ENCODE measurements at regions not wholly inside any gene's neighbourhood (a gene's known extent, or its start where the extent isn't known, plus 50 kb on each side); places are given as distances from the start of the nearest gene placed in this dataset.

- Histone ChIP-seq H3K9me3 (no peaks in the 10 kb centered on the region), H3K4me3 (no peak overlapping the region), H3K27me3 (no peaks in the 10 kb centered on the region), H3K4me1 (no peaks in the 10 kb centered on the region), H3K36me3 (no peaks in the 10 kb centered on the region), H3K27ac (no peak overlapping the region)
- DNase-seq (no peak), ATAC-seq (no peak)
- TF ChIP-seq CTCF (IDR thresholded peaks at IDR 0.05 in 4 of 5, conservative IDR thresholded peaks at IDR 0.05 in 1 of 5) (no peak), POLR2A (IDR thresholded peaks at IDR 0.05) (no peak)
- intact Hi-C loops (cut with DNase I; ENCODE audit: low total_unique reads) (no loop called here), in situ Hi-C loops (cut with MboI; ENCODE audit: low sequenced_read_pairs in 4 of 4) (no loop called here)
Observed at GRCh38 chr12:125255935-125256633, 190.8 kb downstream of the AACS start.

- Histone ChIP-seq H3K4me1 (no peaks in the 10 kb centered on the region), H3K27ac (no peak overlapping the region), H3K36me3 (no peaks in the 10 kb centered on the region), H3K9me3 (no peaks in the 10 kb centered on the region), H3K27me3 (no peaks in the 10 kb centered on the region), H3K4me3 (no peak overlapping the region)
- no peak for ATAC-seq
- intact Hi-C loops (cut with DNase I; ENCODE audit: low total_unique reads) = no loop called here
- no peak for DNase-seq
- in situ Hi-C loops (cut with MboI; ENCODE audit: low sequenced_read_pairs in 4 of 4) = no loop called here
- TF ChIP-seq POLR2A (IDR thresholded peaks at IDR 0.05) (no peak), CTCF (IDR thresholded peaks at IDR 0.05 in 4 of 5, conservative IDR thresholded peaks at IDR 0.05 in 1 of 5) (no peak)
Observed at GRCh38 chr12:125256634-125256936, 191.3 kb downstream of the AACS start.

GRCh38 chr12:125259178-125259867, 194.1 kb downstream of the AACS start:
- Histone ChIP-seq H3K9me3 (no peaks in the 10 kb centered on the region), H3K4me1 (no peaks in the 10 kb centered on the region), H3K27ac (no peak overlapping the region), H3K27me3 (no peaks in the 10 kb centered on the region), H3K36me3 (no peaks in the 10 kb centered on the region), H3K4me3 (no peak overlapping the region)
- in situ Hi-C loops (cut with MboI; ENCODE audit: low sequenced_read_pairs in 4 of 4) (no loop called here), intact Hi-C loops (cut with DNase I; ENCODE audit: low total_unique reads) (no loop called here)
- ATAC-seq = no peak
- no peak for DNase-seq
- TF ChIP-seq CTCF (IDR thresholded peaks at IDR 0.05 in 4 of 5, conservative IDR thresholded peaks at IDR 0.05 in 1 of 5) (no peak), POLR2A (IDR thresholded peaks at IDR 0.05) (no peak)

- Histone ChIP-seq H3K27ac (no peak overlapping the region), H3K27me3 (no peaks in the 10 kb centered on the region), H3K36me3 (no peaks in the 10 kb centered on the region), H3K9me3 (no peaks in the 10 kb centered on the region), H3K4me1 (no peaks in the 10 kb centered on the region), H3K4me3 (no peak overlapping the region)
- in situ Hi-C loops (cut with MboI; ENCODE audit: low sequenced_read_pairs in 4 of 4) (no loop called here), intact Hi-C loops (cut with DNase I; ENCODE audit: low total_unique reads) (no loop called here)
- no peak for TF ChIP-seq POLR2A (IDR thresholded peaks at IDR 0.05)
- no peak for TF ChIP-seq CTCF (IDR thresholded peaks at IDR 0.05 in 4 of 5, conservative IDR thresholded peaks at IDR 0.05 in 1 of 5)
- no peak for ATAC-seq
- DNase-seq = no peak
Observed at GRCh38 chr12:125262851-125263250, 197.6 kb downstream of the AACS start.

All from gastrocnemius medialis (tissue), 4 donors.